ENCODE measurements at regions not wholly inside any gene's neighbourhood (a gene's known extent, or its start where the extent isn't known, plus 50 kb on each side); places are given as distances from the start of the nearest gene placed in this dataset.

DNA sequence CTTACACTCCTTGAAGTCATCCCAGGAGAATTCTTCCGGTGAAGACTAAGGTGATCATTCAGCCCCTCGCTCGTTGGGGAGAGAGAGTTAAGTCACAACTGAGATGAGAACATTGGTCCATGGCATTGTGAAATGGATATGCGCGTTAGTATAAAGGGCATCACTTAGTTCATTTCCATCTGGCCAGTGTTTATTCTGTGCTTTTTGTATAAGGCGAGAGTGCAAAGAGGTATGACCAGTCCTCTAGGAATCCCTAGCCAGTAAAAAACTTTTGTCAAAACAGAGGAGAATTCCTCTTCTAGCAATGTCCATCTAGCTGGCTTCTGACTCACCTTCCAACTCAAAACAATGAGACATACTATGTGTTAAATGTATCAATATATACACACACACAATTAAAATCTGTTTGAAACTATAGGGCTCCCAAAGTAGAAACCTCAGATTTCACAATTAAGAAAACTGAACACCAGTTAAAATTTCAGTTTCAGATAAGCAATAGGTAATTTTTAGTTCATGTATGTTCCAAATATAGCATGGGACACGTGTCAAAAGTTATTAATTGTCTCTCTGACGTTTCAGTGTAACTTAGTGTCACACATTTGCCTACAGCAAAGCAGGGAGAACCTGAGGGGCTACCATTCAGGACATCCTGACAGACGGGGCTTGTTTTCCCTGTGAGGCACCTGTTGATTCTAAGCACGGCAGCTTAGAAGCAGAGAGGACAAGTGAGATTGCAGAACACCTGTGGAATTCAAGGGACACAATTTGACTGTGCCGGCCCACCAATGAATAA, 158.9 kb downstream of the KLF6 start:
- DNase-seq (ENCODE audit: low spot score), result no peak

DNA sequence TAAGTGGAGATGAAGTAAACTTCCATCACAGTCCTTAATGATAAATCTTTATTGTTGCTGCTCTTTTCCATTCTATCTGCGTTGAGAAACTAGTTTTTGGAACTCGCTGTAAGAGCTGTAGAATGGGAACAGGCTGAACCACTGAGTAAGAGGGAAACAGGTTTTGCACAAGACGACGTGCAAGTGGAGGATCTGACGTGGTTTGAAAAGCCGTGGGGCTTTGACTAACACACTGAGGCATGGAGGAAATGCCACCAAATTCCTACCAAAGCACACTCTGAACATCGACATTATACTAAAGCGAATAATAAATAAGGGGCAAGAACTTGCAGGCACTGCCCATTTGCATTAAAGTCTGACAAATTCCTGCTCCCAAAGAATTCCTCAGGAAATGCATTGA, 160.6 kb downstream of the KLF6 start:
- no peak for DNase-seq (ENCODE audit: low spot score)

DNA sequence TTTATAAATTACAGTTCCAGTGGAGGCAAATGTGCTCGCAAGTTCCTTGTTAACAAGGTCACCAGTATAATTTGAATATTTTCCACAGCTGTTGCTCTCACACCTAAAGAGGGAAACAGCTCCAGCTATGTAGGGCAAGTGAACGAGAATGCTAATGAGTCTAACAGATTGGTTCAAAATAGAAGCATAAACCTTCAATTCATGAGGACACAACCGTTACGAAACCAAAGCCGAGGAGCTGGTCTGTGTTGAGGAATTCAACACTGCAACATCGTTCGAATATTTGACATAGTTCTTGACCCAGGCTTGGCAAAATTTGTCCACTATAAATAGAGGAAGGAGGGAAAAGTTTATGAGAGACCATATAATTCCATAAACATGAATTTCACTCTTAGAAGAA, 161.3 kb downstream of the KLF6 start:
- no peak for DNase-seq (ENCODE audit: low spot score)

DNA sequence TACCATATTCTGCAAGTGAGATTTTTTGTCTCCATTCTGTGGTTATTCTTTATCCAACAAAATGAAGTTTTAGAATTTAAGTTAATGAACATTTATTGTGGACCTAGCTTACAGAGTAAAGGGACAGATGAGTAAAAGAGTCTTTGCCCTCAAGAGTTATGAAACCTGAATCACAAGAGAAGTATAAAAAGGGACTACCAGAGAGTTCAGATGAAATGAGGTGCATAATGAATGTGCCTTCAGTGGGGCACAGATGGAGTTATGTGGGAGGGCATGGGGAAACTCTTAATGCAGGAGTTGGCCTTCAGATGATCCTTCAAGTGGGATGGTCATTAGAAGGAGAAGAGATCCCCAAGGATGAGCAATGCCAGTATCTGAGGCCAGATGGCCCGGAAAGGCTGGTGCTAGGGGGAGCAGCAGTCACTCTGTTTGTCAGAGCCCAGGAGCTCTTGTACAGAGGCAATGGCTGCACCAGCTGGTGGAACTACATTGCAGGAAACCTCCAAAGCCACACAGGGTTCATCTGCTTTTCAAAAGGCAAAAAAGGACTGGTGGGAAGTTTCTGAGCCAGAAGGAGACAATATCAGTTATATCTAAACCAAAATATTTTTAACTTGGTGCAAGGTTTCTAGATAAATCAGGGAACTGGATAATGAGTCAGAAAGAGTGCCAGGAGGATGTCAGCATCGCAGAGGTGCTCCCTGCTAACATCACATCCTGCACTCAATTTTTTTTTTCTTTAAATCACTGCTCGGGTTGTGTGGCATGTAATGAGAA, 162.0 kb downstream of the KLF6 start:
- peak; percentile 16 for DNase-seq (ENCODE audit: low spot score)

DNA sequence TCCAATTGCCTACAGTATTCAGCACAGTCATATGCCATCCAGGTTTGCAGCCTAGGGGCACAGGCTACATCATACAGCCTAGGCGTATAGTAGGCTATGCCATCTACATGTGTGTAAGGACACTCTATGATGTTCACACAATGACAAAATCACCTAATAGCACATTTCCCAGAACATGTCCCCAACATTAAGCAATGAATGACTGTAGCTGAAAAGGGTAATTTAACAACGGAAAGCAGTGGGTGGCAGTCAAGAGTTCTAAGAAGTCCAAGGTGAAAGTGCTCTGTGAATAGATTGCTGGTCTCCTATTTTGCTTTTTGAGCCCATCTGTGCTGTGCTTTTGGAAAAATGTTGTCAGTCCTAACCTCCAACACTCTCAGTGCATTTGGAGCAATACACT, 162.6 kb downstream of the KLF6 start:
- DNase-seq (ENCODE audit: low spot score), result peak; percentile 22

DNA sequence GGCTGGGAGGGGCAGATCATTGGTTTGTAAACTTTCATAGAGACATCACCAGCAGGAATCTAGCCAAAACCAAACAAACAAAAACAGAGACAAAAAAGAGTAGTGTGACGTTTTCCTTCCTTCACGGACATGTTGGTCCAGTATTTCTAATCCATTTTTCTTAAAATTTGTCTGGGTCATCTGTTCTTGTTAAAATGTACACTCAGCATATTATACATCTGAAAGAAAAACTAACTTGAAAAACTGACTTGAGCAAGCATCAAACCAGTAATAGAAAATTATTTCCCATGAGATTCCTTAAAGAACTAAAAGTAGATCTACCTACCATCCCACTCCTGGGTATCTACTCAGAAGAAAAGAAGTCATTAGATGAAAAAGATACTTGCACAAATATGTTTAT, 164.2 kb downstream of the KLF6 start:
- DNase-seq (ENCODE audit: low spot score), result no peak

DNA sequence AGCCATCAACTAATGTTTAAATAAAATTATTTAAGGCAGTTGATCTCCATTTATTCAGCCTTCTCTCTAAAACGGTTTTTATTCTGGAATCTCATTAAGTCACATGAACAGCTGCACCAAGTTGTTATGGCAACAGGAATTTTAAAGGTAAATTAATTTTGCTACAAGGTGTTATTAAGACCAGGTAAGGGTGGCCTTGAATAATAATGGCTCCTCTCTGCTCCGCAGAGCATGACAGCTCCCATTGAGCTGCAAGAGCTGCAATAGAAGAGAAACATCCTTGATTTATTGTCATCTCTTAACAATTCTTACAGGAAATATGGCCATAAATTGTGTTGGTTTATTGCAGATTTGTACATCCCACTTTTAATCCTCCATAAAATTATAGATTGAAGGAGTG, 165.8 kb downstream of the KLF6 start:
- no peak for DNase-seq (ENCODE audit: low spot score)

DNA sequence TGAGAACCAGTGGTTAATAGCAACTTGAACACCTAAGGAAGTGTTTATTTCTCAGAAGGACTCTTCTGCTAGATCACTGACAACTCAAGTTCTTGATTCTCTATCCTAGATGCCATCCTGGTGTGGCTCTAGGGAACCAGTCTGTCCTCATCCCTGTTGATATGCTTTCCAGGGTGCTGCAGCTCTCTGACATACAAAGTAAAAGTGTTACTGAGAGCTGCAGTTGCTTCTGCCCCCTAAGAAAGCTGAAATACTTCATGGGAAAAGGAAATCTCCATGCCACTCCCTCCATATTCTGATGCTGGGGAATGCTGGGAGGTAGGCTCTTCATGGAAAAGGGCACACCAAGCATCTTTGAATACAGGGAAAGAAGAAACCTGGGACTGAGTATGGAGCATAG, 168.1 kb downstream of the KLF6 start:
- no peak for DNase-seq (ENCODE audit: low spot score)

DNA sequence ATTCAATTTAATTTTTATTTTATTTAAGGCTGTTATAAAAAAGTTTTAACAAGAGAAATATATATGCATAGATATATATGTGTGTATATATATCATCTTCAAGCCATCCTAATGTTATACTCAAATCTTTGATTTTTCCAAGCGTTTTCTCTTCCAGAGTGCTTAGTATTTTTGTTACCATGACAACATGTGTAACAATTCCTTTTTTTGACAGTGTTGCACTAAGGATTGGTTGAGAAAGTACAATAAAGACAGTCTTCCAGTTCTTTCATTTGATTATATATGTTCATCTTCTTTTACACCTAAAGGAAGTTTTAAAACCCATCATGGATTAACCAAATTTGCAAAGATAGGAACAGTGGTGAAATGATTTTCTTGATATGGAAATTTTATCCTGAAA, 171.7 kb downstream of the KLF6 start:
- no peak for DNase-seq (ENCODE audit: low spot score)

DNA sequence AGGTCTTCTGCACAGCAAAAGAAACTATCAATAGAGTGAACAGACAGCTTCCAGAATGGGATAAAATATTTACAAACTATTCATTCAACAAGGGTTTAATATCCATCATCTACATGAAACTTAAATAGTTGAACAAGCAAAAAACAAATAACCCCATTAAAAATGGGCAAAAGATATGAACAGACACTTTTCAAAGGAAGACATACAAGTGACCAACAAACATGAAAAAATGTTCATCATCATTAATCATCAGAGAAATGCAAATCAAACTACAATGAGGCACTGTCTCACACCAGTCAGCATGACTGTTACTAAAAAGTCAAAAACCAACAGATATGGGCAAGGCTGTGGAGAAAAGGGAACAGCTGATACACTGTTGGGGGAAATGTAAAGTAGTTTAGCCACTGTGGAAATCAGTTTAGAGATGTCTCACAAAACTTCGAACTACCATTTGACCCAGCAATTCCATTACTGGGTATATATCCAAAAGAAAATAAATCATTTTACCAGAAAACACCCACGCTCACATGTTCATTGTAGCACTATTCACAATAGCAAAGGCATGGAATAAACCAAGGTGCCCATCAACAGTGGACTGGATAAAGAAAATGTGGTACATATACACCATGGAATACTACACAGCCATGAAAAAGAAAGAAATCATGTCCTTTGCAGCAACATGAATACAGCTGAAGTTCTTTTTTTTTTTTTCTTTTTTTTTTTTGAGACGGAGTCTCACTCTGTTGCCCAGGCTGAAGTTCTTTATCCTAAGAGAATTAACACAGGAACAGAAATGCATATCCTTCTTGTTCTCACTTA, 172.6 kb downstream of the KLF6 start:
- DNase-seq (ENCODE audit: low spot score), result no peak

DNA sequence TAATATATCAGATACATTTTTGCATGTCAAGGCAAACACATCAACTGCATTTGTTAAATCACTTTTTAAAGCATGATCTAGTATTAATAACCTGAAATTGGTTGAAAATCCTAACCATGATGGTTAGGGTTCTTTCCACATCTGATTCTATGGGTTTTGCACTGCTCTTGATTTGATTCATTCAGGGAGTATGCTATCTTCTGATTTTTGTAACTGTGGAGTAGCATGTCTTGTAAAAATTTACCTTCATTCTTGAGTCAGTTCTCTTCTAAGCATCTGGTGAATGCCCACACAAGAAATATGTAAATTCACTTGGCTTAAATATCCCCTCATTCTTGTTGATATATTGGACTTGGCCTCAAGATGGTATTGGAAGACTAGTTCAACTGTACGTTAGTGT, 178.7 kb downstream of the KLF6 start:
- no peak for DNase-seq (ENCODE audit: low spot score)

DNA sequence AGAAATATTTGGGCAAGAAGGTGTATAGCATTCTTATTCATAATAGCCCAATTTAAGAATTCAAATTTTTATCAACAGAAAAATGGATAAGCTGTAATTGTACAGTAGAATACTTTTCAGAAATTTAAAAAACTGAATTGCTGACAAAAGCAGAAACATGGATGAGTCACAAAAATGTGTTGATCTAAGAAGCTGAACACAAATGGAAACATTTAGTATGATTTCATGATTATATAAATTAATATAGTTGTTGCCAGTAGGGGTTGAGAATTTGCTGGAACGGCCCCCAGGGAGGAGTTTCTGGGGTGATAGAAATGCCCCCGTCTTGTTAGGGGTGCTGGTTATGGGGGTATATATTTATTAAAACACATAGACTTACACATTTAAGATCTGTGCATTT, 179.1 kb downstream of the KLF6 start:
- no peak for DNase-seq (ENCODE audit: low spot score)

DNA sequence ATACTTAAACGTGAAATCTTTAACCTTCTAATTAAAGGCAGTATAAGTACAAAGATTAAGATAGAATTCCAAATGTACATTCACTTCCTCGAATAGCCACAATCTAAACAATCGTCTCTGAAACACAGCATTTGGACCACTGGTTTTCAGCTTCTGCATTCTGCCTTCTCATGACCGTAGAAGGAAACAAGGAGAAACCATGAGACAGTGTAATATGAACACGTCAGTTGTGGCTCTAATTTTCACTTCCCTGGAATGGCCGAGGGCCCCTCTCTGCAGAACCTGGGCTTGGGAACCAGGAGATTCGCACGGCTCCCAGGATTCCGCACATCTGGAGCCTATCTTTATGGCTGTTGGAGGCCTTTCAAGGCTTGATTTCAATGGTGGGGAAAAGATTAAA, 189.3 kb downstream of the KLF6 start:
- no peak for DNase-seq (ENCODE audit: low spot score)

DNA sequence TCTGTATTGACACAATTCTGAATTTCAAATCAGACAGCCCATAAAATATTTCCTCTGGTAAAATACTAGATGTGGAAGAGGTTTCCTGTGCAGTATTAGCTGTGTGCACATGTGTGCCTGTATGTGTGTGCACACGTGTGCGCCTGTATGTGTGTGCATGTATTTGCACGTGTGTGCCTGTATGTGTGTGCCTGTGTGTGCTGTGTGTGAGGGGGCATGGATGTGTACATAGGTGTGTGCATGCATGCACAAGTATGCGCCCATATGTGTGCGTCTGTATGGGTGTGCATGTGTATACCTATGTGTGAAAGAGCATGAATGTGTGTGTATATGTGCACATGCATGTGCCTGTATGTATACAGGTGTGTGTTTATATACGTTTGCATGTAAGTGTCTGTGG, 191.4 kb downstream of the KLF6 start:
- DNase-seq (ENCODE audit: low spot score), result no peak

DNA sequence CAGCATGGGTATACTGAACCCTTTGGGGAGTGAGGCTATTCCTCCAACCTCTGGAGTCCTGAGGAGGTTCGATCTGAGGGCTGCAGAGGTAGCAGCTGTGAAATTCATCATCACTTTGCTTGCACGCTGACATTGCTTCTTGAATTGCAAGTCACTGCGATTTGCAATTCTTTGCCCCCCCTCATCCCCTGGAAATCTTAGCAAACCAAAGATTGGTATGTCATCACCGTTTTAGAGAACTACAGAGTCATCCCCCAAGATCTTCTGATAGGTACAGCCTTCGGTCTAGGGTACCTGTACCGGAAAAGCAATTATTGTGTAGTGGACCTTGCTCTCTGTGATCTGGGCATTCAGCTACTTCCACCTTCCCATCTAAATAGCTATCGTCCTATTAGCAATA, 192.6 kb downstream of the KLF6 start:
- DNase-seq (ENCODE audit: low spot score), result no peak

DNA sequence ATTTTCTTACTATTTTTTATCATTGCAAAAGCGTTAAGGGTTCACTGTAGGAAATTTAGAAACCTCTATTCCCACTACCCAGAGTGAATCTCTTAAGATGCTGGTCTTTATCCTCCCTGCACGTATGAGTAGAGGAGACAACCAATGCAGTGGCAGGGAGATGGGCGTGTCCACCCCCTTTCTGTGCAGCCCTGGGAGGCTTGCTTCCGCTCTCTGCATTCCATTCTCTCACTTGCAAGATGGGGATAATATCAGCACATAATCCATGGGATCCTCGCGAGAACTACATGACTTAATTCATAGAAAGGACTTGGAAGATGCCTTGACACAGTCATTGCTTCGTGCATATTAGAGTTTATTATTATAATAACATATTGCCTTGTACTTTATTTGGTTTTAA, 196.2 kb downstream of the KLF6 start:
- no peak for DNase-seq (ENCODE audit: low spot score)

DNA sequence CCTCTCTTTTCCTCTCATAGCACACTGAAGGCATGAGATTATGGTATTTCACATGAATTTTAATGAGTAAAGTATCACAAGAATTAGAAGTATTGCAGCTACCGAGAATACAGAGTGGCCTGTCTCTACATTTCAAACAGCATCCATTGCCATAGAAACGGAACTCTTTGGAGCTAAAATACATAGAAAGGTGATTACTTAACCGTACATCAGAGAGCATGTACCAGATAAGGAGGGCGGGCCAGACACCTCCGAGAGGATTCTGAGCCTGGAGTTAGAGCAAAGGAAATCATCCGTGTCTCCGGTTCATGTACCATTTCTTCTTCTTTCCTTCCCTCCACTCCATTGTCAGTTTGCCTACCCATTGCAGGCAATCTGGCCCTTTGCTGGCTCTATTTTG, 196.7 kb downstream of the KLF6 start:
- DNase-seq (ENCODE audit: low spot score), result no peak

DNA sequence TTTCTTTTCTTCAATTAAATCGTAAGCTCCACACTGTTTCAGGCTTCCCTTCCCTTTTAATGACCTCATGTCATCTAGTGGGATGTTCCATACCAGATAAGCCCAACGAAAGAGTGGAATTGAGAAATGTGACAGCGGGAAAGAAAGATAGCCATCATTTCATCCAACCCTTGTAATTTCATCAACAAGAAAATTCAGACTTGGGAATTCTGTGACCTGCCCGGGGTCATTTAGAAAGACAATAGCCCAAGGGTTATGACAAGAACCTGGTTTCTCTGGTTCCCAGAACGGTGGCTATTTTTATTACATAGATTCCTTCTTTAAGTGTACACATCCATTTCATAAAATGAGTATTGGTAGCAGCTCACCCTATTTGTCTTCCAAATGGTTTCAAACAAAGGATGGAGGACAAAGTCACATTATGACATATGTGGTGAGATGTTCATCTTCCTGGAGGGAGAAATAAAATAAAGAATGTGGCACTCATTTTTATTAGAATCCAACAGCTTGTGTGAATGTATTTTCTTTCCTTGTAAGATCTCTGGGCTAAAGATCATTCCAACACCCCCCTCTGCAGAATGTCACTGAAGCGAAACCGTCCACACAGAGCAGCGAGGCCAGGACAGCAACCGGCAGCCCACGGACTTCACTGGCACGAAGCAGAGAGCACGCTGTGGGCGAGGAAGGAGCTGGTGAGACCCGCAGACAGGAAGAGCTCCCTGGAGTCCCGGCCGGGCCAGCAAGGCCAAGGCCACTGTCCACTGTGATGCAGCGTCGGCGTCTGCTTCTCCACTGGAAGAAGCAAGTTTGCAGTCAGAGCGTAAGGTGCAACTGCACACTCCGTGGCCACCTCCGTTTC, 199.9 kb downstream of the KLF6 start:
- DNase-seq (ENCODE audit: low spot score), result no peak

DNA sequence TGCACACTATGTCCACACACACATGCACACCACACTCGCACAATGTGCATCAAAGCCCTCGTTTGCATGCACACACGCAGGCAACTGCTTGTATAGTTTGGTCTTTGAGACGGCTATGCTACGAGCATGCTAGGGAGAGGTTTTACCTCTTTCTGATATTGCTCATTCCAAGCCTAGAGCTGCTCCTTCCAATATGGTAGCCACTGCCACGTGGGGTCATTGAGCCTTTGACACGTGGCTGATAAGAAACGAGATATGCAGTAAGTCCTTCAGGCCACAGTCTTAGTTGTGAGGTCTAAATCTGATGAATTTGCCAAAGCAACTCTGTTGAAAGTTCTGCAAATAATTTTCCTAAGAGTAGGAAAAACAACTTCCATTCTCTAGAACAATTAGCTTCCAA, 204.4 kb downstream of the KLF6 start:
- no peak for DNase-seq (ENCODE audit: low spot score)

DNA sequence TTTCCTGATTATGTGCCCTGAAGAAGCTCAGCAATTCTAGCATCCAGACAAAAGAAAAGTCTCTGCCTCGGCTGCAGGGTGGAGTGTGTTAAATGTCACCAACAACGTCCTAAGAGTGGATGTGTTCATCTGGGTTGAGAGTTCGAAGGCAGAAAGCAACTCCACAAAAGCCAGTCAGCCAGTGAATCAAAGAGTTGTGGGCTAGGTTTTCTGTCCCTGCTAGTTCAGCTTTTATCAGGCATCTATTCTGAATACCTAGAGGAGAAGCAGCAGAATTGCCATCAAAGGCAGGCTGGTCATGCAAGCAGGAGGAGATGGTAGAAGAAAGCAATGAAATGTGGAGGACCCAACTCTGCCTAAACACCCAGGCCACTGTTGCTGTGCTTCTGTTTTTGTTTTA, 205.2 kb downstream of the KLF6 start:
- DNase-seq (ENCODE audit: low spot score), result no peak

DNA sequence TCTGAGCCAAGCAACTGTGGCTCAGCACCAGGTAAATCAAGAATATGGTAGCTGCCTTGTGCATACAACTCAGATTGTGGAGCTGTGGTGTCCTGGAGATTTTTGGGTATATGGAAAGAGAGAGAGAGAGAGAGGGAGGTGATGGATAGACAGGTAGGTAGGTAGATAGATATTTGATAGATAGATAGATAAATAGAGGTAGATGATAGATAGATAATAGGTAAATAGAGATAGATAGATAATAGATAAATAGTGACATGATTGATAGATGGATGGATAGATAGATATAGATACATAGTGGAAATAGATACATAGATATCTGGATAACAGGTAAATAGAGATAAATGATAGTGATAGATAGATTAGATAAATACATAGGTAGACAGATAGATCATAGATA, 206.3 kb downstream of the KLF6 start:
- no peak for DNase-seq (ENCODE audit: low spot score)

DNA sequence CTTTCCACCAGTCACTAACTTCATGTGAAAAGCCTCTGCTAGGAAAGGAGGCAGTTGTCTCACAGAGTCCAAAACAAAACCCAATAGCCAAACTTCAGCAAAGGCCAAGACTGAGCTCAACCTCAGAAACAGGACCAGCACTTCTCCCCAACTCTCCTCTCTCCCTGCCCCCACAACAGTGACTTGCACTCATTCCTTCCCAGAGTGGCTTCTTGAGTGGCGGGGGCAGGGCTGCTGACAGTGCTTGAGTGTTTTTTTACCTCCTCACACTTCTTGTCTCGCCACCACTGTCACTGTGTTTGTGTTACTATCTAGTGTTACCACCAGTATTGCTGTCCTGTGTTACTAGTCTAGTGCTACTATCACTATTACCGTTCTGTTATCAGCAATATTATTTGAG, 206.8 kb downstream of the KLF6 start:
- DNase-seq (ENCODE audit: low spot score), result no peak

Data from CD4-positive, alpha-beta T cell treated with Interleukin-15 for 4 hours (primary cell).